ENCODE measurements at regions not wholly inside any gene's neighbourhood (a gene's known extent, or its start where the extent isn't known, plus 50 kb on each side); places are given as distances from the start of the nearest gene placed in this dataset.
"Not testable (repeated sequence)": the region's sequence is repeated elsewhere in the genome, so short reads cannot be mapped to it uniquely, and the experiment has no call there.

- in situ Hi-C loops (cut with HindIII; ENCODE audit: low sequenced_read_pairs), result no loop called here
- no peak for DNase-seq (ENCODE audit: low spot score)
Observed at GRCh38 chr1:157411769-157412168, 140.5 kb downstream of the FCRL5 start.

DNA sequence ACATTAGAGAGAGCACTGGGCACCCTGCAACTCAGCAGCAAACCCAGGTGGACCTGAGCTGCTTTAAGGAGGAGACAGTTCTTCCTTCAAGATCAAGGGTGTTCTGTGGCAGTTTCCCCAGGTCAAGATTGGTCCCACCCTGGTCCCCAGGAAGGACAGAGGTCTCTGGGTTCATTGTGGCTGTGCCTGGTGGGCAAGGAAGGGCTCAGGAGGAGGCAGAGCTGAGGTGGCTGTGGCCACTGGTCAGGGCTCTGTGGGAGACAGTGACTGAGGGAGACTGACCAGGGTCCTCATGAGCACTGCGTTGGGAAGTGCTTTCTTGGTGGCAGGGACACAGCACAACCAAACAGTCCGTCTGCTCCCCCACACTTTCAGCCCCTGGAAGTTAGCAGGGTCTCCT, 141.3 kb downstream of the FCRL5 start:
- in situ Hi-C loops (cut with HindIII; ENCODE audit: low sequenced_read_pairs), result no loop called here

GRCh38 chr1:157410457-157410856, 141.9 kb downstream of the FCRL5 start:
- no peak for DNase-seq (ENCODE audit: low spot score)
- in situ Hi-C loops (cut with HindIII; ENCODE audit: low sequenced_read_pairs), result no loop called here

More for the DNA sequence above, 141.3 kb downstream of the FCRL5 start:
- DNase-seq (ENCODE audit: low spot score), result no peak

GRCh38 chr1:157409927-157410326, 142.4 kb downstream of the FCRL5 start:
- DNase-seq (ENCODE audit: low spot score), result no peak
- in situ Hi-C loops (cut with HindIII; ENCODE audit: low sequenced_read_pairs), result no loop called here

- DNase-seq (ENCODE audit: low spot score), result no peak
- in situ Hi-C loops (cut with HindIII; ENCODE audit: low sequenced_read_pairs), result no loop called here
Observed at GRCh38 chr1:157407917-157408525, 144.3 kb downstream of the FCRL5 start.

DNA sequence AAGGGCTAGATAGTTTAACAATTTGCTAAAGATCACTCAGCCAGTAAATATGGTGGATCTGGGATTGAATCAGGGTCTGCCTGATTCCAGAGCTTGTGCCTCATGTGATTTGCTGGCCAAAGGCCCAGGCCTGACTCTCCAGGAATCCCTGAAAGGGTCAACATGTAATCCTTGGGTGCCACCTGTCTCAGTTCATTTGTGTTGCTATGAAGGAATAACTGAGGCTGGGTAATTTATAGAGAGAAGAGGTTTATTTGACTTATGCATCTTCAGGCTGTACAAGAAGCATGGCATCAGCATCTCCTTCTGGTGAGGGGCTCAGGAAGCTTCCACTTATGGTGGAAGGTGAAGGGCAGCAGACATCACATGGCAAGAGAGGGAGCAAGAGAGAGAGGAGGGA, 144.9 kb downstream of the FCRL5 start:
- DNase-seq (ENCODE audit: low spot score), result no peak
- in situ Hi-C loops (cut with HindIII; ENCODE audit: low sequenced_read_pairs), result no loop called here

DNA sequence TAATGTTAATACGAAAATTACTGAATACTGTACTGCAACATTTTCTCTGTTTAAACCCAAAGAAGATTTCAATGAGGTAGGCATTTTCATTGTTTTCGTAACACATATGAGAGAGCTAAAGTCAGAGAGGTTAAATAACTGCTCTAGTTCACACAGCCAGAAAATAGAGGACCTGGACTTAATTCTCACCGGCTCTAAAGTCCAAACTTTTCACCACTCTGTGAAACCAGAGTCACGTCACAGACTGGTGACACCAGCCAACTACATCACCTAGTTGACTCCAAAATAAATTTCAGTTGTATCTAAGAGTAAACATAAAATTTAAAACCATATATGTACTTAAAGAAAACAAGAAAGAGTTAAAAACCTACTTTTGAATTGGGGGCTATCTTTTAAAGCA, 146.7 kb downstream of the FCRL5 start:
- in situ Hi-C loops (cut with HindIII; ENCODE audit: low sequenced_read_pairs), result no loop called here

DNA sequence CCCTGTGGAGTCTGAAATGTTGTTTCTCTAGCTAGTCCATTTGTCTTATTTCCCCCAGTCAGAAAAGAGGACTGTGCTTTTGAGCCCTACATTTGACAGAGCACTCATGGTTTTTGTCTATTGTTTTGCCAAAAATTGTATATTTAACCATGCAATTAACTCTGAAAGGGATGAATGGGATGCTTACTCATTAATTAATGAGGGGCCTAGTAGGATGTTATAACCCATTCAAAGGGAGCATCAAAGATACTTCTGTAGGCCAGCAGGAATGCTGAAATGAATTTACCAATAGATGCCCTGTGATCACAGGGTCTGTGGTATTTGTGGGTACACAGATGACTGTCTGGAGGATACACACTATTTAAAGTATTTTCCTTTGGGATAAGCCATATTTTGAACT, 147.7 kb downstream of the FCRL5 start:
- in situ Hi-C loops (cut with HindIII; ENCODE audit: low sequenced_read_pairs), result no loop called here
- no peak for DNase-seq (ENCODE audit: low spot score)

More for the DNA sequence above, 146.7 kb downstream of the FCRL5 start:
- DNase-seq (ENCODE audit: low spot score), result no peak

- no peak for DNase-seq (ENCODE audit: low spot score)
- in situ Hi-C loops (cut with HindIII; ENCODE audit: low sequenced_read_pairs), result no loop called here
Observed at GRCh38 chr1:157404063-157404501, 148.2 kb downstream of the FCRL5 start.

DNA sequence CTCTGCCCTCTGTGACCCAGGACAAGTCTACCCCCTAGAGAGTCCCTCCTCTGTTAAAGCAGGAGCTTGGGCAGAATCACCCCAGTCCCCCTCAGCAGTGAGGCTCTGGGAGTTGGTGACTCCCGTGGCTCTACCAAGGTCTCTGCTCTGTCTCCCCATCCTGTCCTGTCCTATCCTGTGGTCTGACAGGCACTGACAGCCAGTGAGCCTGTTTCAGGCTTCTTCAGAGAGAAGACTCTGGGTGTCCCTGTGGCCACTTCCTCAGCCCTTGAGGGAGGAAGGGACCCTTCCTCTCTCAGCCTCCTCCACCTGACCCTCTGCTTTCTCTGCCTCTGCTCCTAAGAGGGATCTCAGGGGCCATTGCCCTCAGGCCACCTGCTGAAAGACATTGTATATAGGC, 148.7 kb downstream of the FCRL5 start:
- in situ Hi-C loops (cut with HindIII; ENCODE audit: low sequenced_read_pairs), result no loop called here

GRCh38 chr1:157403203-157403602, 149.1 kb downstream of the FCRL5 start:
- no peak for DNase-seq (ENCODE audit: low spot score)
- in situ Hi-C loops (cut with HindIII; ENCODE audit: low sequenced_read_pairs), result no loop called here

More for the DNA sequence above, 148.7 kb downstream of the FCRL5 start:
- DNase-seq (ENCODE audit: low spot score), result no peak

DNA sequence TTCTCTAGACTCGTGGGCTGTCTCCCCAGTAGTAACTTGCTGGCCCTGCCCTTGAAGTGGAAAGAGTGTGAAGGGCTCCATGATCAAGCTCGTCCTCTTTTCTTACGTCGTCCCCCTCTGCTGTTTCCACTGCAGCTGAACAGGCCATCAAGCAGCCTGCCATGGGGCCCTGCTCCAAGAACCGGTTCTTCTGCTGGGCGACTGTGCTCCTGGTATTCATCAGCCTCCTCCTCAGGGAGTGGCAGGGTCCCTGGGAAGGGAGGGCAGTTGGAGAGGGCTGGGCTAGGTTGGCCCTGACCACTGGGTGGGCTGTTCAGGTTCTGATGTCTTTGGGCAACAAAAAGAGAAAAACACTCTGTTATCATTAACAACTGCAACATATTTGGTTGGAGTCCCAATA, 151.5 kb downstream of the FCRL5 start:
- no peak for DNase-seq (ENCODE audit: low spot score)
- in situ Hi-C loops (cut with HindIII; ENCODE audit: low sequenced_read_pairs), result no loop called here

- in situ Hi-C loops (cut with HindIII; ENCODE audit: low sequenced_read_pairs), result no loop called here
- no peak for DNase-seq (ENCODE audit: low spot score)
Observed at GRCh38 chr1:157399984-157400382, 152.3 kb downstream of the FCRL5 start.

DNA sequence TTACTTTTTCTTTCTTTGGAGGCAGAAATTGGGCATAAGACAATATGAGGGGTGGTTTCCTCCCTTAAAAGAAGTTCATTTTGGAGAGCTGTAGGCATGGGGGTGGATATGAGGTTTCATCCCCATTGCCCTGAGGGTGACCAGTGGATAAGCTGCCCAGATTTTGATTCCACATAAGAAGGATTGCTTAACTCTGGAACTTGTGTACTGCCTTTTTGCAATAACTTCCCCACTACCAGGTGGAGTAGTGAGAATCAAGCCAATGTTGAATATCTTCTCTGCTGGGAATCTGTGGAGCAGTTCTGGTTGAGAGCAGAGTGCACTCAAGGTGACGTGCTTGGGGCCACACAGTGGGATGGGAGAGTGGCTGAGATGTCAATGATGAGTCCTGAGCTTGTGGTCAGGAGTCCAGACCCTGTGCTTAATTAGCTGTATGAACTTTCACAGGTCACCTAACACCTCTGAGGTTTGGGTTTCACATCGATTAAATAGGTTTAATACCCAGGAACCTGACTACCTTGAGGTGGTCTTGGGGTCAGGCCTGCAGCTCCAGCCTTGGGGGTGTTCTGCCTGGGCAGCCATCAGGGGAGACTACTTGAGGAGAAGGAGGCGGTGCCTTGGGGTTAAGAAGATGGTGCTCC, 152.9 kb downstream of the FCRL5 start:
- in situ Hi-C loops (cut with HindIII; ENCODE audit: low sequenced_read_pairs), result no loop called here
- no peak for DNase-seq (ENCODE audit: low spot score)

DNA sequence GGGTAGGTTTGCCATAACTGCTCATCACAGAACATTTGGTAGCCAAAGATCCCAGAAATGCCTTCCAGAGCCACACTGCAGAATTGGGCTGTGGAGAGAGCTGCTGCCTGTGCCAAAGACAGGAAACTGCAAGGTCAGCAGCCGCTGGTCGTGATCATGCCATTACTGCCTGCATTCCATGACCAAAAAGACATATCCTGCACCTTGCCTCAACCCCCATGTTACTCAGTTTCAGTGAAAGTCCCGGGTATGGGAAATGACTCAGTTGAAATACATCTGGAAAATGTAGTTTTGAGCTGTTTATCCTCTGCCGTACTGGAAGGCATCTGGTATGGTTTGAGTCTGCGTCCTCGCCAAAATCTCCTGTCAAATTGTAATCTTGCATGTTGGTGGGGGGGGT, 161.7 kb downstream of the FCRL5 start:
- in situ Hi-C loops (cut with HindIII; ENCODE audit: low sequenced_read_pairs), result no loop called here
- DNase-seq (ENCODE audit: low spot score), result no peak

GRCh38 chr1:157388057-157388456, 164.3 kb downstream of the FCRL5 start:
- in situ Hi-C loops (cut with HindIII; ENCODE audit: low sequenced_read_pairs), result no loop called here
- no peak for DNase-seq (ENCODE audit: low spot score)

DNA sequence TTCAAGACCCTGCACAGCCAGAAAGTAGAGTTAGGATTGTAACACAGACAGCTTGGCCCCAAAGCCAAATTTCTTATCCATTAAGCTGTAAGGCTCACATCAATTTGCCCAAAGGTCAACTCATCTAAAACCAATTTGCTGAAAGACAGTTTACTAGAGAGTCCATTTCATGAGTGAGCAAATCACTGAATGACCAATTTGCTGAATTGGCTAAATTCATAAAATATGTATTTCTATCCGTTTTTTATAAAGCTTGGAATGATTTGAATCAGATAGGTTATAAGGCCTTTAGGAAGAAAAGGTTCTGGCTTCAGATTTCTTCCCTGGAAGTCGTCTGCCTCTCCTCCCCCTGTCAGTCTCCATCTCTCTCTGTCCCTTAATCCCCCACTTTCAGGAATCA, 168.1 kb downstream of the FCRL5 start:
- in situ Hi-C loops (cut with HindIII; ENCODE audit: low sequenced_read_pairs), result no loop called here
- DNase-seq (ENCODE audit: low spot score), result no peak

- DNase-seq (ENCODE audit: low spot score), result no peak
- in situ Hi-C loops (cut with HindIII; ENCODE audit: low sequenced_read_pairs), result no loop called here
Observed at GRCh38 chr1:157382351-157382750, 170.0 kb downstream of the FCRL5 start.

- in situ Hi-C loops (cut with HindIII; ENCODE audit: low sequenced_read_pairs), result no loop called here
- DNase-seq (ENCODE audit: low spot score), result no peak
Observed at GRCh38 chr1:157380523-157380922, 171.8 kb downstream of the FCRL5 start.

DNA sequence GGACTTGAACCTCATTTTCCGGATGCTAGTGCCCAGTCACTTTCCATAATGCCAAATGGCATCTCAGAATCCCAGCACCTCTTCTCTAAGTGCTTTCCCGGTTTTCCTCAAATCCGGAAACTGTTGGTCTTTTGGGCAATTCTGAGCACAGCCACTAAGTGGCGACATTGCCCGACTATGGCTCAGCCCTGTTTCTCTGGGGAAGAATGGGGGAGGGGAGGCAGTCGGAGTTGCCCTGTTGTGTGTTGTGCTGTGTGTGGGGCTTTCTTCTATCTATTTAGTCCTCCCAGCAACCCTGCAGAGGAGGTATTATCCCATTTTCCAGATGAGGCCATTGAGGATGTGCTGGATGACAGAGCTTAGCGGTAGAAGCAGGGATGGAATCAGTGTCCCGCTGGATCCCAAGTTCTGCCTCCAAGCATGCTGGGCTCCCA, 175.0 kb downstream of the FCRL5 start:
- in situ Hi-C loops (cut with HindIII; ENCODE audit: low sequenced_read_pairs); DNase-seq (ENCODE audit: low spot score): not testable (repeated sequence)

DNA sequence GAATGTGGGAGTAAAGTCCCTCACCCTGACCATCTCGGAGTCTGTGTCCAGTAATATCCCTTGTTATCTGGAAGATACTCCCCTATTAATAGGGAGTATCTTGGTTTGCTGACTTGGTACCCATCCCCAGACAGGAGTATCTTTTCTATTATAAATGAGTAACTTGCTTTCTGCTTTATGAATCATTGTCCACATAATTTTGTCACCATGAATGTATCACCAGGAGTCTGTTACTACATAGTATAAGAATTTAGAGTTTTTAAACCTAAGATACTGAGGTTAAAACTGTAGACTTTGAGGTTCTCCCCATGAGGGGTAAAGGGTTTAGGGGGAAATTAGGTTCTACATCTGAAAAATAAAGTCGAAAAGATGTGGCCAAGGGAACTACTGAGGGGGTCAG, 175.6 kb downstream of the FCRL5 start:
- no peak for DNase-seq (ENCODE audit: low spot score)
- in situ Hi-C loops (cut with HindIII; ENCODE audit: low sequenced_read_pairs), result no loop called here
